ENCODE measurements at regions not wholly inside any gene's neighbourhood (a gene's known extent, or its start where the extent isn't known, plus 50 kb on each side); places are given as distances from the start of the nearest gene placed in this dataset.
A peak's percentile ranks its signal among the peaks of the same experiment; 100 is the strongest.
"Not testable (repeated sequence)": the region's sequence is repeated elsewhere in the genome, so short reads cannot be mapped to it uniquely, and the experiment has no call there.

GRCh38 chr10:23955456-23956225 is 253.3 kb upstream of the KIAA1217 start:
- DNase-seq (ENCODE audit: low read depth, low spot score): no peak

- DNase-seq (ENCODE audit: low read depth, low spot score): no peak
These were observed 243.8 kb upstream of the KIAA1217 start for GRCh38 chr10:23965123-23965522.

- DNase-seq (ENCODE audit: low read depth, low spot score): no peak
These were observed 243.1 kb upstream of the KIAA1217 start for GRCh38 chr10:23965880-23966279.

GRCh38 chr10:23966504-23967051 is 242.4 kb upstream of the KIAA1217 start:
- no peak for DNase-seq (ENCODE audit: low read depth, low spot score)

GRCh38 chr10:23968301-23968700 is 240.6 kb upstream of the KIAA1217 start:
- no peak for DNase-seq (ENCODE audit: low read depth, low spot score)

- no peak for DNase-seq (ENCODE audit: low read depth, low spot score)
These were observed 234.1 kb upstream of the KIAA1217 start for GRCh38 chr10:23974746-23975272.

GRCh38 chr10:23975431-23975830 is 233.5 kb upstream of the KIAA1217 start:
- no peak for DNase-seq (ENCODE audit: low read depth, low spot score)

- DNase-seq (ENCODE audit: low read depth, low spot score): no peak
These were observed 232.7 kb upstream of the KIAA1217 start for GRCh38 chr10:23976275-23976674.

GRCh38 chr10:23978317-23978716 is 230.6 kb upstream of the KIAA1217 start:
- DNase-seq (ENCODE audit: low read depth, low spot score): no peak

- DNase-seq (ENCODE audit: low read depth, low spot score): peak; percentile 16
These were observed 228.8 kb upstream of the KIAA1217 start for GRCh38 chr10:23980094-23980493.

- DNase-seq (ENCODE audit: low read depth, low spot score): no peak
These were observed 227.2 kb upstream of the KIAA1217 start for GRCh38 chr10:23981520-23982309.

GRCh38 chr10:23984405-23984804 is 224.5 kb upstream of the KIAA1217 start:
- not testable (repeated sequence) for DNase-seq (ENCODE audit: low read depth, low spot score)

- DNase-seq (ENCODE audit: low read depth, low spot score): no peak
These were observed 220.9 kb upstream of the KIAA1217 start for GRCh38 chr10:23988006-23988405.

- DNase-seq (ENCODE audit: low read depth, low spot score): peak; percentile 80
These were observed 214.4 kb upstream of the KIAA1217 start for GRCh38 chr10:23994459-23995046.

- DNase-seq (ENCODE audit: low read depth, low spot score): no peak
These were observed 209.5 kb upstream of the KIAA1217 start for GRCh38 chr10:23999445-23999844.

GRCh38 chr10:24000271-24000813 is 208.6 kb upstream of the KIAA1217 start:
- DNase-seq (ENCODE audit: low read depth, low spot score): no peak

GRCh38 chr10:24006741-24007140 is 202.2 kb upstream of the KIAA1217 start:
- DNase-seq (ENCODE audit: low read depth, low spot score): peak; percentile 20

- peak; percentile 30 for DNase-seq (ENCODE audit: low read depth, low spot score)
These were observed 201.6 kb upstream of the KIAA1217 start for GRCh38 chr10:24007359-24007758.

- peak; percentile 94 for DNase-seq (ENCODE audit: low read depth, low spot score)
These were observed 200.5 kb upstream of the KIAA1217 start for GRCh38 chr10:24008164-24009091.

GRCh38 chr10:24009115-24009514 is 199.8 kb upstream of the KIAA1217 start:
- DNase-seq (ENCODE audit: low read depth, low spot score): no peak

- peak; percentile 17 for DNase-seq (ENCODE audit: low read depth, low spot score)
These were observed 199.2 kb upstream of the KIAA1217 start for GRCh38 chr10:24009736-24010135.
